AG08396 (cell line): ENCODE measurements at regions not wholly inside any gene's neighbourhood (a gene's known extent, or its start where the extent isn't known, plus 50 kb on each side); places are given as distances from the start of the nearest gene placed in this dataset.

ENCODE experiments used
- DNase-seq: peaks from one replicate; pipeline ENCODE4 v3.0.0; 2012; ENCODE audit warnings: low spot score, mixed read lengths

GRCh38 chr10:83252596-83252995 is 886.7 kb upstream of the GHITM start:
- DNase-seq = no peak

GRCh38 chr10:83253011-83253671 is 886.2 kb upstream of the GHITM start:
- DNase-seq = no peak

GRCh38 chr10:83254698-83255097 is 884.6 kb upstream of the GHITM start:
- DNase-seq = no peak

- no peak for DNase-seq
Measured at GRCh38 chr10:83262434-83262833, 876.9 kb upstream of the GHITM start.

- DNase-seq = no peak
Measured at GRCh38 chr10:83272666-83273434, 866.5 kb upstream of the GHITM start.

- no peak for DNase-seq
Measured at GRCh38 chr10:83274088-83274487, 865.2 kb upstream of the GHITM start.

GRCh38 chr10:83276971-83277370 is 862.3 kb upstream of the GHITM start:
- no peak for DNase-seq

- no peak for DNase-seq
Measured at GRCh38 chr10:83283151-83283550, 856.2 kb upstream of the GHITM start.

GRCh38 chr10:83287374-83287773 is 851.9 kb upstream of the GHITM start:
- no peak for DNase-seq

GRCh38 chr10:83289373-83289772 is 849.9 kb upstream of the GHITM start:
- no peak for DNase-seq

GRCh38 chr10:83289948-83290347 is 849.4 kb upstream of the GHITM start:
- DNase-seq = no peak

GRCh38 chr10:83301732-83302131 is 837.6 kb upstream of the GHITM start:
- no peak for DNase-seq

- DNase-seq = no peak
Measured at GRCh38 chr10:83302623-83303022, 836.7 kb upstream of the GHITM start.

- DNase-seq = no peak
Measured at GRCh38 chr10:83310688-83311087, 828.6 kb upstream of the GHITM start.

- DNase-seq = no peak
Measured at GRCh38 chr10:83312570-83312969, 826.7 kb upstream of the GHITM start.

GRCh38 chr10:83332690-83333089 is 806.6 kb upstream of the GHITM start:
- DNase-seq = no peak

- DNase-seq = no peak
Measured at GRCh38 chr10:83333566-83333965, 805.7 kb upstream of the GHITM start.

- no peak for DNase-seq
Measured at GRCh38 chr10:83343676-83344075, 795.6 kb upstream of the GHITM start.

- no peak for DNase-seq
Measured at GRCh38 chr10:83346266-83346910, 792.9 kb upstream of the GHITM start.

- no peak for DNase-seq
Measured at GRCh38 chr10:83352588-83352987, 786.7 kb upstream of the GHITM start.

GRCh38 chr10:83354456-83354855 is 784.9 kb upstream of the GHITM start:
- no peak for DNase-seq

- no peak for DNase-seq
Measured at GRCh38 chr10:83357004-83357403, 782.3 kb upstream of the GHITM start.

- DNase-seq = no peak
Measured at GRCh38 chr10:83357627-83358026, 781.7 kb upstream of the GHITM start.
